ENCODE measurements at regions not wholly inside any gene's neighbourhood (a gene's known extent, or its start where the extent isn't known, plus 50 kb on each side); places are given as distances from the start of the nearest gene placed in this dataset.

GRCh38 chr5:21644032-21644431 lies 1209.1 kb downstream of the CDH12 start:
- DNase-seq (ENCODE audit: low spot score) (no peak), ATAC-seq (ENCODE audit: low read depth) (no peak)
- no peak for TF ChIP-seq CTCF (IDR thresholded peaks at IDR 0.05; ENCODE audit: poor library complexity, severe bottlenecking)
- no peaks in the 10 kb centered on the region for H3K36me3 ChIP-seq (ENCODE audit: low read depth)
- peaks cover 3% of the 10 kb centered on the region for H3K4me1 ChIP-seq (ENCODE audit: insufficient read depth, poor library complexity, severe bottlenecking)
- no peaks in the 10 kb centered on the region for H3K9me3 ChIP-seq (ENCODE audit: severe bottlenecking)
- no peak overlapping the region for H3K4me3 ChIP-seq (ENCODE audit: severe bottlenecking)
- no peak overlapping the region for H3K27ac ChIP-seq (ENCODE audit: poor library complexity, severe bottlenecking)
- H3K27me3 ChIP-seq (ENCODE audit: insufficient read depth, poor library complexity, severe bottlenecking): no peaks in the 10 kb centered on the region

DNA sequence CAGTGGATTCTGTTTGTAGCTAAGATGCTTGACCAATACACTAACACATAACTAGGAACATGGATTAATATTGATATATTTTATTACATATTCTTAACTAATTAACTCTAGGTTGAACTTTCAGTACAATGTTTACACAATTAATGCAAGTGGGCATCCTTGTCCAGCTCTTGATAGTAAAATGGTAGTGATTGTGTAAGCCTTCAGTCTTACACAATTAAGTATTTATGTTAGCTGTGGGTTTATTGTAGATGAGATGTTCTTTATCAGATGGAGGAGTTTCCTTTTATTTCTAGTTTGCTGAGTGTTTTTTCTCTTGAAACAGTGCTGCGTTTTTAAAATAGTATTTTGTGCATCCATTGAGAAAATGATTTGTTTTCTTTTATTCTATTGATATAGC lies 1210.8 kb downstream of the CDH12 start:
- H3K9me3 ChIP-seq (ENCODE audit: severe bottlenecking): no peaks in the 10 kb centered on the region
- H3K27me3 ChIP-seq (ENCODE audit: insufficient read depth, poor library complexity, severe bottlenecking): no peaks in the 10 kb centered on the region
- no peak overlapping the region for H3K27ac ChIP-seq (ENCODE audit: poor library complexity, severe bottlenecking)
- ATAC-seq (ENCODE audit: low read depth) (no peak), DNase-seq (ENCODE audit: low spot score) (no peak)
- no peak overlapping the region for H3K4me3 ChIP-seq (ENCODE audit: severe bottlenecking)
- H3K36me3 ChIP-seq (ENCODE audit: low read depth): no peaks in the 10 kb centered on the region
- TF ChIP-seq CTCF (IDR thresholded peaks at IDR 0.05; ENCODE audit: poor library complexity, severe bottlenecking): no peak
- H3K4me1 ChIP-seq (ENCODE audit: insufficient read depth, poor library complexity, severe bottlenecking): peaks cover 3% of the 10 kb centered on the region

GRCh38 chr5:21623831-21624230 lies 1229.3 kb downstream of the CDH12 start:
- DNase-seq (ENCODE audit: low spot score) (no peak), ATAC-seq (ENCODE audit: low read depth) (no peak)
- H3K9me3 ChIP-seq (ENCODE audit: severe bottlenecking): no peaks in the 10 kb centered on the region
- no peaks in the 10 kb centered on the region for H3K27me3 ChIP-seq (ENCODE audit: insufficient read depth, poor library complexity, severe bottlenecking)
- no peak overlapping the region for H3K27ac ChIP-seq (ENCODE audit: poor library complexity, severe bottlenecking)
- H3K4me1 ChIP-seq (ENCODE audit: insufficient read depth, poor library complexity, severe bottlenecking): no peaks in the 10 kb centered on the region
- H3K4me3 ChIP-seq (ENCODE audit: severe bottlenecking): no peak overlapping the region
- TF ChIP-seq CTCF (IDR thresholded peaks at IDR 0.05; ENCODE audit: poor library complexity, severe bottlenecking): no peak
- H3K36me3 ChIP-seq (ENCODE audit: low read depth): no peaks in the 10 kb centered on the region

- TF ChIP-seq CTCF (IDR thresholded peaks at IDR 0.05; ENCODE audit: poor library complexity, severe bottlenecking): no peak
- no peaks in the 10 kb centered on the region for H3K27me3 ChIP-seq (ENCODE audit: insufficient read depth, poor library complexity, severe bottlenecking)
- H3K4me1 ChIP-seq (ENCODE audit: insufficient read depth, poor library complexity, severe bottlenecking): no peaks in the 10 kb centered on the region
- ATAC-seq (ENCODE audit: low read depth): no peak
- H3K4me3 ChIP-seq (ENCODE audit: severe bottlenecking): no peak overlapping the region
- no peak for DNase-seq (ENCODE audit: low spot score)
- no peak overlapping the region for H3K27ac ChIP-seq (ENCODE audit: poor library complexity, severe bottlenecking)
- no peaks in the 10 kb centered on the region for H3K36me3 ChIP-seq (ENCODE audit: low read depth)
- no peaks in the 10 kb centered on the region for H3K9me3 ChIP-seq (ENCODE audit: severe bottlenecking)
Measured at GRCh38 chr5:21615195-21615765, 1237.9 kb downstream of the CDH12 start.

- no peaks in the 10 kb centered on the region for H3K4me1 ChIP-seq (ENCODE audit: insufficient read depth, poor library complexity, severe bottlenecking)
- no peak for TF ChIP-seq CTCF (IDR thresholded peaks at IDR 0.05; ENCODE audit: poor library complexity, severe bottlenecking)
- no peaks in the 10 kb centered on the region for H3K9me3 ChIP-seq (ENCODE audit: severe bottlenecking)
- H3K36me3 ChIP-seq (ENCODE audit: low read depth): no peaks in the 10 kb centered on the region
- H3K27ac ChIP-seq (ENCODE audit: poor library complexity, severe bottlenecking): no peak overlapping the region
- ATAC-seq (ENCODE audit: low read depth) (no peak), DNase-seq (ENCODE audit: low spot score) (no peak)
- no peaks in the 10 kb centered on the region for H3K27me3 ChIP-seq (ENCODE audit: insufficient read depth, poor library complexity, severe bottlenecking)
- H3K4me3 ChIP-seq (ENCODE audit: severe bottlenecking): no peak overlapping the region
Measured at GRCh38 chr5:21613971-21614488, 1239.1 kb downstream of the CDH12 start.

Data from RWPE2 (cell line).